ENCODE measurements at regions not wholly inside any gene's neighbourhood (a gene's known extent, or its start where the extent isn't known, plus 50 kb on each side); places are given as distances from the start of the nearest gene placed in this dataset.

DNA sequence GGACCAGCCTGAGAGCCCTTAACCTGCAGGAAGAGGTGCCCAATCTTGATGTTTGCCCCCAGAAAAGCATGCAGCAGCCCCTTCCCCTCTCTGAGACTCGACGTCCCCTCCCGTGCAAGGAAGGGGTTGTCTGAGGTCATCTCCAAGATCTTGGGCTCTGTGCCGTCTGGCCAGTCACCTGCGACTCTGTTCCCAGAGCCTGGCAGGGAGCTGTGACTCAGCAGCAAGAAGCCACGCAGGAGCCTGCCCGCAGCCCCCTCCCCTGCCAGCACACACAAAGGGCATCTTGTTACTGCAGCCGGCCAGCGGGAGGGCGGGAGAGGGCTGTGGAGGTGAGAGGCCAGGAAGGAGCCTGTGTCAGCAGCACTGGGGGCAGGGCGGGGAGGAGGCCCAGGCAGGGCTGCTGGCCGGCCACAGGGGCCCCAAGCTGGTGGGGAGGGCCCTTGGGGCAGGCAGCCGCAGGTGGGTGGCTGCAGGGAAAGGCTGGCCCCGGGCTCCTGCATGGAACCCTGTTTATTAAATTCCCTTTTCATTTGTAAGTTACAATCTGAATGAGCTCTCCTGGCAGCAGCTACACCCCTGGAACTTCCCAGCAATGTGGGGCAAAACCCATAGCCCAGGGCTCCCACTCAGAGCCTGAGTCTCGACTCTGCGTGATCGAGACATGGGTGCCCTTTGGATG is 103.7 kb upstream of the ZMIZ1 start:
- DNase-seq (ENCODE audit: low spot score) = no peak

DNA sequence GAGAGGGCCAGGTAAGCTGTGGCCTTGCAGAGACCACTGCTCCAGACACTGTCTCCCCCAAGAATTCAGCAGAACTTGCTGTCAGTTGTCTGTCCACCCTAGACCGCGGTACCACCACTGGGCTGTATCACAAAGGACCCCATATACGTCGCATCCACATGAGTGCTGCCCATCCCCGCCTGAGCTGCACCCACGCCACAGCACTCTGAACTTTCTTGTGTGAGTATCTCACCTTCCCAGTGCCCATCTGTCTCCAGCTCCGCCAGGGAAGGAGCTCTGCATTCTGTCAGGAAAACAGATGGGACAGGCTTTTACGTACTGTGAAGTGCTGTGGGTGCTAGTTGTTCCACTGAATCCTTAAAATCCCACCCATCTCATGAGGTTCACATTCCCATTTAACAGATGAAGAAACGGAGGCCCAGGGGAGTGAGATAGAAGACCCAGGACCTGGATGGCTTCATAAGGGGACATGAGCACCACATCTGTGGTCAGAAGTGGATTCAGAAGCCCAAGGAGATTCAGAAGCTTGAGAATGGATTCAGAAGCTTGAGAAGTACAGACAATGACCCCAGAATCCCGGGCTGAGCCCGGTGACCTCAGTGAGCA is 102.5 kb upstream of the ZMIZ1 start:
- no peak for DNase-seq (ENCODE audit: low spot score)

DNA sequence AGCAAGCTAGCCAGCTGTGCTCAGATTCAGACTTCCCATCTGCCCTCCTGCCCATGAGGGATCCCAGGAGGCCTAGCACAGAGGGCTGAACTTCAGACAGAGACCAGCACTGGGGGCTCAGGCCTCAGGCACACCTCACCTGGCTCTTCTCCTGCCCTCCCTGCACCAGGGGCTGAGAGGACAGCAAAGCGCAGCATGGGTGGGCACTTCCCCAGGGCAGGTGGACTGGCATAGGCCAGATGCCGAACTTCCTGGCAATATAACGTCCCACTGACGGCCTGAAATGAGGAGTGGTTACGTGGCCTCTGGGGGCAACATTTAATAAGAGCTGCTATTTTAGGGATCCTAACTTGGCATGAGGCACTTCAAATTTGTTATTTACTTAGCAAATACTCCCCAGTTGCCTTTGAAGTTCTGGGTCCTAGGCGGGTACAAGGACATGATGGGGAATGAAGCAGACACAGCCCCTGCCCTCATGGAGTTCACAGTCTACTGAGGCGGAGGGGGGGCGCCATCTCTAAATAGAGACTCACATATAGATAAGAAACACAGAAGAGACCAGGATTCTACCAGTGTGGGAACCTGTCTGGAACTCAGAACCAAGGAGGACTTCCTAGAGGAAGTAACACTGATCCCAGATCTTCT is 101.8 kb upstream of the ZMIZ1 start:
- no peak for DNase-seq (ENCODE audit: low spot score)

DNA sequence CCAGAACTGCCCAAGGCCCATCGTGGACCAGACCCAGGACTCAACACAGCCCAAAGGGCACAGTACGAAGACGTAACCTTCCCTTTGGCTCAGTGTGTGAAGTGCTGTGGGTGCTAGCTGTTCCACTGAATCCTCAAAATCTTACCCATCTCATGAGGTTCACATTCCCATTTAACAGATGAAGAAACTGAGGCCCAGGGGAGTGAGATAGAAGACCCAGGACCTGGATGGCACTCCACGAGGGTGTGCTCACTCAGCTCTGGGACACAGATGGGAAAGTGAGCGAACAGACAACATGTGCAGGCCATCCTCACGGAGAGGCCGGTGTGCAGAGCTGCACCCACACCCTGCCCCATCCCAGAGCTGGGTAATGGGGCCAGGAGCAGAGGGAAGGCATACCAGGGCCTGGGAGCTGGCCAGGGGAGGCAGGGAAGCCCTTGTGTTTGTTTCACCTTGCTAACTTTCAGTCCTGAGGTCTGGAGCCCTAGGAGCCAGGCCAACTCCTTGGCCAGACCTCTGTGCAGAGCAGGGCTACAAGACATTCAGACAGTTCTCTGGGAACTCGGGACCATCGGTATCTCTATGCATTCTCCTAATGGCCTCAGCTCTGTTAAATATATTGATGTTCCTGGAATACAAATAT is 100.3 kb upstream of the ZMIZ1 start:
- no peak for DNase-seq (ENCODE audit: low spot score)

DNA sequence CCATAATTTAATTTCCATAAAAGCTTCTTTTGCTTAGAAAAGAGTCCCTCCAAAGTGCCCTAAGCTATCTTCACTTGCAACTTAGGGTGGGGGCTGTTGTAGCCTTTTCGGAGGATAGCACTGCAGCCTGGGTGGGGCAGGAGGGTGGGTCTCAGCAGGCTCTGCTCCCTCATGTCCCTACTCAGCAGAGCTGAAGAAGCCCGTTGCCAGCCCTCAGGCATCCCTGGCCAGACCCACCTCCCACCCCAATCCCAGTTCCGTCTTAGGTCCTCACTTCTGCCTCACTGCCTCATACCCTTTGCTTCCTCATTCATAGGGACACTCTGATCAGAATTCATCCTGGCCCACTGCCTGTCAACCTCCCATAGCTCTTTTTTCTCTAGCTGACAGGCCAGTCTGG is 99.8 kb upstream of the ZMIZ1 start:
- DNase-seq (ENCODE audit: low spot score) = no peak

DNA sequence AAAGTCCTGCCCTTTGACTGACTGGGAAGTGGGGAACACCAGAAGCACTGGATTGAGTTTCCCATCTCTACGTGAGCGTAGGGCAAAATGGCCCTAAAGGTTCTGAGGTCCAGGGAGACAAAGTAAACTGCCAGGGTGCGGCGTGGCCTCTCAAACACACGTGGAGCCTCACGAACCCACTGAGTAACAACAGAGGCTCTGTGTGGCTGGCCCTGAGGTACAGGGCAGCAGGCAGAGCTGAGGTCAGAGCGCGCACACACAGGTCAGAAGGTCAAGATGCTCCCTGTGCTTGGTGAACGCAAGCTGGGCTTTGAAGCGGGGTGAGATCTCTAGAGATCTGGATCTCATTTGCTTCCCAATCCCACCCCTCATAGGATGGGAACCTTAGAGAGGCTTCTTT is 99.0 kb upstream of the ZMIZ1 start:
- DNase-seq (ENCODE audit: low spot score) = no peak

DNA sequence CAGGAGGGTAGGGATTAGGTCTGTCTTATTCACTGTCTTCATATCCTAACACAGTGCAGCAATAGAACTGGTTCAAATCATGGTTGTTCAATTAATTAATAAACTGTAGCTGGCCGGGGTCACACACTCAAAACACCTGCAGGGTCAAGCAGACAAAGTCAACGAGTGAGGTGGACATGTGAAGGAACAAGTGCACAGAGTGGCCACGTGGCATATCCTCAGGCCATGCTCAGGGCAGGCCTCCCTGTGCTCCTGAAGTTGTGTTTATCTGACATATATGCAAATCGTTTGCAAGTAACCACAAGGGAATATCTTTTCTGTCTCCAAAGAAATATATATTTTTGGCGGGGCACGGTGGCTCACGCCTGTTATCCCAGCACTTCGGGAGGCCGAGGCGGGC is 98.5 kb upstream of the ZMIZ1 start:
- DNase-seq (ENCODE audit: low spot score) = no peak

DNA sequence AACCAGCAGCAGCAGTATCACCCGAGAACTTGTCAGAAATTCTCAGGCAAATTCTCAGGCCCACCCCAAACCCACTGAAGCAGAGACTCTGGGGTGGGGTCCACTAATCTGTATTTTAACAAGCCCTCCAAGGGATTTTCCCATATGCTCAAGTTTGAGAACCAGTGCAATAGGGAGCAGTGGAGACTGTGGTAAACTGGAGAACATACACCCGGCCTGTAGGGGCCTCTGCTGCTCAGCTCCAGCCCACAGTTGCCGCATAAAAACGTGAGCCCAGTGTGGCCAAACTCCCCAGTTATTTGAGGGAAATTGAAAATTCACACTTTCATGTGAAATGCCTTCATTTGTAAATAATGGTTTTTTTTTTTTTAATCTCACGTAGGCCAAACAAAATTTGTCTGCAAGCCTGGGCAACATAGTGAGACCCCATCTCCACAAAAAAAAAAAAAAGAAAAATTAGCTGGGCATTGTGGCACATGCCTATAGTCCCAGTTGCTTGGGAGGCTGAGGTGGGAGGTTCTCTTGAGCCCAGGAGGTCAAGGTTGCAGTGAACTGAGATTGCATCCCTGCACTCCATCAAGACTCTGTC is 97.6 kb upstream of the ZMIZ1 start:
- no peak for DNase-seq (ENCODE audit: low spot score)

DNA sequence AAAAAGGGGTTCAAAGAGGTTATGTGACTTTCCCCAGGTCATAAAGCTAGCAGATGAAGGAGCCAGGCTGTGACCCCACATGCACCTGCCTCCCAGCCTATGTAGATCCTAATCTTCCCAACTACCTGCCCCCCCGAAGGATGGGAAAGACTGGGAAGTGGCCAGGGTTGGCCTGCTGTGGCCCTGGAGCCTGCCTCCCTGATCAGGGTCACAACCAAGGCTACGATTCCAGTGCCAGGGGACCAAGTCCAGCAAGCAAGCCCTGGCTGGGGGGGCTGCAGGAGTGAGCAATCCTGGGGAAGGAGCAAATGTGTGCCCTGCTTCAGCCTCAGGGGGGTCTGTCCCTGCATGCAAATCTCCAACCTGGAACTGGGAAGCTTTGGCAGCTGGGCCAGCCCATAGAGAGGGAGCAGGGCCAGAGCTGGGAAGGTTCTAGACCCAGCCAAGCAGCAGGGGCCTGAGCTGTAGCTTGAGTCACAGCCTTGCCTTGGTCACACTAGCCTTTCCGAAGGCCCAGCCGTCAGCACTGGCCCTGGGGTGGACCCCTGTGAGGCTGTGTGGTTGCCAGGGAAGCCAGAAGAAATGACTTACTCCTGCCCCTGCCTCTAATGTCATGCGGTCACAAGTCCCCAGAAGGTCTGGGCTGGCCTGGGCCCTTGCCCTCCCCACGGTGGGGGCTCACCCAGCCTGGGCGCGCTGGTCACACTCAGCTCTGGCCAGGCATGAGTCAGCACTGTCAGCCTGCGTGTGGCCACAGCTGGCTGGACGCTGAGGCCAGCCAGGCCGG is 96.4 kb upstream of the ZMIZ1 start:
- DNase-seq (ENCODE audit: low spot score) = peak; percentile 90

DNA sequence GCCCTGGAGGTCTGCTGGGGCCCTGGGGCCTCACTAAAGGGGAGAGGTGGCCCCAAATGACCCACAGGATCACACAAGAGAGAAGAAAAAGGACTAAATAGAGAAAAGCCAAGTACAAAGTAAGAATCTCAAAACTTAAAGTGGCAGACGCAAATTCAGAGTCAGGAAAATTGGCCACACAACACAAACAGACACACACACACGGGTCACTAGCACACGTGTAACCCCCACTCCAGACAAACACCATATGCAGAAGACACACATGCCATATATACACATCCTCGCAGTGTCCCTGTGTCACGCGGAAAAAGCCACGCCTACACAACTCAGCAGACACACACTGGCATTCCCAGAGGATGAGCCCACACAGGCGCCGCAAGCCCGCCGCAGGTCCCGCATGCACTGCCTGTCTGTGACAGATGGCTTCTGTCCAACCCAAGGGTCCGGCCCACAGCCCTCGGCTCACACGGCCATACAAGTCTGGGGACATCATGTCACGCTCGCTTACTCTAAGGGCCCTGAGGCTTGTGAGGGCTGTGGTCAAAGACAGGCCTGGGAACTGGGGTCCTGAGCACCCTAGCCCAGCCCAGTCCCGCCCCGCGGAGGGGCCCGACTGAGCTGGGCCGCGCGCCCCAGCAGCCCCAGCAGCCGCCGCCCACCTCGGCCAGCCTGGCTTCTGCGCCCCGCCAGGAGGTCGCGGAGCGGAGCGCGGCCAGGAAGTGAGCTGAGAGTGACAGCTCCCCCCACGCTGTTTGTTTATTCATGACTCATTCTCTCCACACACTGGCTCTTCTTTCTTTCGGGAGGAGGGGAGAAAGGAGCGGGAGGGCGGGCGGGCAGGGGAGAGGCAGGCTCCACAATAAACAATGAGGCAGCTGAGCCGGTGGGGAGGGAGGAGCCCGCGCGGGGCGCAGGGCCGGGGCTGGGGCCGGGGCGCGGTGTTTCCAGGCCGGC is 95.5 kb upstream of the ZMIZ1 start:
- DNase-seq (ENCODE audit: low spot score) = peak; percentile 96

DNA sequence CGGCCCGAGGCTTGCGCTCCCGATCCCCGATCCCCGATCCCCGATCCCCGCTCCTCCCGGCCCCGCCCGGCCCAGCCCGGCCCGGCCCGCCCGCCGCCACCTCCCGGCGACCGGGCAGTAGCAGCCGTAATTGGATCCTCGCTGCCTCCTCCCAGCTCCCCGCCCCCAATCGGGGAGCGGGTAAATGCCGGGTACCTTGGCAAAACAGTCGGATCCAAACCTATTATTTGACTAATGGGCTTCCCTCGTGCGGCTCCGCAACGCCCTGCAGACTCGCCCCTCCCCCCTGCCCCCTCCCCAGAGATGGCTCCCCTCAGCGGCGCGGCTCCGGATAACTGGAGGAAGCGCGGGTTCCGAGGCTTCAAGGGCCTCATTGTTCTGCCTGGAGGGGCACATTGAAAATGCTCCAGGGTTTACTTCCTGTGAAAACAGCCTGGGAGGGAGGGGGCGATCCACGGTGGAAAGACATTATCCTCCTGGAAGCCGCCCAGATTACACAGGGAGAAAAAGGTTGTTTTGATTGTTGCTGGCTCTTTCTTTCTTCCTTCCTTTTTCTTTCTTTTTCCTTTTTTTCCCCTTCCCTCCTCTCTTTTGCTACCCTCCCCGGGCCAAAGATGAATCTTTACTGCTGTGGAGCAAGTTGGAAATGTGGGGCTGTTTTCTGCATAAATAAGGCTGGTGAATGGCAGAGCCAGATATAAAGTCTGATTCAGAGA is 94.7 kb upstream of the ZMIZ1 start:
- no peak for DNase-seq (ENCODE audit: low spot score)

DNA sequence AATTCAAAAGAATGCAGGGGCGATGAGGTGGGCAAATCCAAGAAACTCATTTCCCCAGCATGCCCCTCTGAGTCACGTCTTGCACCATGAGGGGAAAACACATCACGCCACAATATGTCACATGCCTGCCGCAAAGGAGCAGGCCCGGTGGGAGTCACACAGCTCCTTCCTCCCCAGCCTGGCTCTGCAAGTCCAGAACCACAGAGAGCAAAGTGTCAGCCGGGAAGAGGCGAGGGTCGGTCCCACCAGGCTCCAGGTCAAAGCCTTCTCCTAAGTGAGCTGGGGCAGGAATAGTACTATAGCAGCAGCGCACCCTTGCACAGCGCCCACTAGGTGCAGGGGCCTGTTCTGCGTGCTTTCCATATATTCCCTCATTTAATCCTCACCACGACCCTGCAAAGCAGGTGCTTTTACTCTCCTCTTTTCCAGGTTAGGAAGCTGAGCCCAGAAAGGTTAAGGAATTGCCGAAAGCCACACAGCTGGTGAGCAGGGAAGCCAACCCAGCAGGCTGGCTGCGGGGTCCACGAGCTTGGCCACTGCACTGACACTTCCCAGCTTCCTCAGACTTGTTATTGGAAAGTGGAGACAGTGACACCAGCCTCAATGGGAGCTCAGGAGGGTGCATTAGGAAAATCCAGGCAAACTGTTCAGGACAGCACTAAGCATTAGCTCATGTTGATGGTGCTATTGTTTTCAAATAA is 94.0 kb upstream of the ZMIZ1 start:
- DNase-seq (ENCODE audit: low spot score) = peak; percentile 90

DNA sequence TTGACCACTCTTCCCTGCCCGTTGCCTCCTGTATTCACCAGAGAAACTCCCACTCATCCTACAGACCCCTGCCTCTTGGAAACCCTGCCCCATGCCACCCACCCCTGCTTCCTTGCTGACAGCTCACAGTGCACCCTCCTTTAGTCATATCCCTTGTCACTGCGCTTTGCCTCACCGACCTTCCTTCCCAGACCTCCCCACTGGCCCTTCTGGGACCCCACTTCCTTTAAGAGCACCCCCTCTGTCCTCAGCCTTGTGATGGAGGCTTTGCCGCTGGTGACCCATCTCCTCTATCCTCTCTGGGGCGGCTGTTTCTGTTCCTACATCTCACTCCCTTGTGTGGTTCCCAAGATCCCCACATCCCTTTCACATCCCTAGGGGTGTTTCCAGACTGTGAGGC is 92.8 kb upstream of the ZMIZ1 start:
- DNase-seq (ENCODE audit: low spot score) = no peak

DNA sequence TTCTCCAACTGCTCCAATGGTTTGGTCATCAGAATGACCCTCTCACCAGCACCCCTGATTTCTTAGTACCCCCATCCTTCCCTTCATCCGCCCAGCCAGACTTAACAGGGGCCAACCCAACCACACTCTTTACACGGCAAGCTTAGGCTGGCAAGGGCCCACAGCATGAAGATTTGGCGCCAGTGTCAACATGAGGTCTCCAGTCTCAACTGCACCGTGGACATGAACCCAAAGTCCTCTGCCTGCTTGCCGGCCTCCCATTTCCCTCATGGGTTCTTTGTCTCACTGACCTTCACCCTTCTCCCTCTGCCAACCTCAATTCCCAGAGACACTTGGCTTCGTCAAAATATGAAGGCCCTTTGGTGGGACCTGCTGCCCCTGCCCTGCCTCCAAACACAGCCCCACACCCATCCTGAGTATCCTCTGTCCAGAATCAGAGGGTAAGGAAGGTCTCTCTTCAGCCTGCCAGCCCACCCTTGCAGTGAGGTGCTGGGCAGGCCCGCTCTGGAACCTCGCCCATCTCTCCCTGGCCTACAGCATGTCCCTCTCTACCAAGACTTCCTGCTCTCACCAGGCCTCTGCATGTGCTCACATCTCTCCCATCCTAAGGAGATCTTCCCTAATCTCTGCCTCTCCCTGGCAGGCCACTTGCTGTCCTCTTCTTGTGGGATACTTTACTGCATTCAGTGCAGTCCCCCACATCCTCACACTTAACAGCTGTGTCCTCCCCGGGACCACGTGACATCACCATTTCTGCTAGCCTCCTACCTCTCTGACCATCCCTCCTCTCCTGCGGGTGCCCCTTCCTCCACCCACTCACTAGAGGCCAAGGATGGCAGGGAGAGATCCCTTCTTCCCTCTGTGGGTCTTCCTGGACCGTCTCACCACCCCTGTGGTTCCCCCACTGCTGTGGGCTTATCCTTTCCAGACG is 91.7 kb upstream of the ZMIZ1 start:
- DNase-seq (ENCODE audit: low spot score) = no peak

DNA sequence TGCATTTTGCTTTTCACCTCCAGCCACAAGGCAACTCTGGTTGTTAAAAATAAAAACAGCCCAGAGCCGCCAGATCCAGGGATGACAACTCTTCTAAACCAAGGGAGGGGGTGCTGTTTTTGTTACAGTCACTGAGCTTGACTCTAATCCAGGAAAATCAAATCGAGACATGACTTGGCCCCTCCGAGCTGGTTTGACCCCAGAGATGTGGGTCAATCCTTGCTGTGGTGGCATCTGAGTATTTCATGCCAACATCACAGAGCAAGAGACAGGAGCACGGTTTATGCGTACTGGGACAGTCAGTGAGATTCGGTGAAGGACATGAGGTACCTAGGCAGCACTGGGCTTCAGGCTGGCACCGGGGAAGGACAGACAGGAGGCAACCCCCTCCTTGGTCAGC is 88.8 kb upstream of the ZMIZ1 start:
- DNase-seq (ENCODE audit: low spot score) = no peak

DNA sequence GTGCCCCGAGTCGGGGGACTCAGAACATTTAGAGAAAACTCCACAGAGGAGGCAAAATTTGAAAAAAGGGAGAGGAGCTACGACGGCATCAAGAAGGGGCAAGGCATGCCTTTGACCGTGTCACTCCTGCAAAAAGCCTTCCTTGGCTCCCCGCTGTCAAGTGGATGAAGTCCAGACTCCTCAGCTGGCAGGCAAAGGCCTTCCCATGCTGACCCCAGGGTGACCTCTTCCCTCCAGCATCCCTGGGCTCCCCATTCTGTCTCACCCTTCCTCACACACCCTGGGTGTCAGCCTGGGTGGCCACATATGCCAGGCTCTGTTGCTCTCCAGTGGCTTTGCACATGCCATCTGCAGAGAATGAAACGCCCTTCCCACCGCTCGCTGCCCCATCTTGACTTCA is 88.4 kb upstream of the ZMIZ1 start:
- peak; percentile 43 for DNase-seq (ENCODE audit: low spot score)

DNA sequence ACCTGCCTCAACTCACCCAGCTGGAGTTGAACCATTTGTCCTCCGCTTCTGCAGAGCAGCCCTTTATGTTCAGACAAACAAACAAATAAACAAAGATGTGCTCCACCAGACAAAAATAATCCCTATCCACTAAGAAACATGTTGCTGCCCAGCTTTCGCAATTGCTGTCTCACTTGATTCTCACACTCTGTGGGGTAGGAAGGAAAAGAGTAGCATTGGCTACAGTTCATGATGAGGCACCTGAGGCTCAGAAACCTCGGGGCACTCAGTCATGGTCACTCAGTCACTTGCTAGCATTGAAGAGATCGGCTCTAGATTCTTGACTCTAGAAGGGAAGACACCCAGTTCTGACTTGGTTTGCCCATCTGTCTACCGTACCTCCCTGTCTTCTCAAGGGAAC is 88.0 kb upstream of the ZMIZ1 start:
- DNase-seq (ENCODE audit: low spot score) = no peak

DNA sequence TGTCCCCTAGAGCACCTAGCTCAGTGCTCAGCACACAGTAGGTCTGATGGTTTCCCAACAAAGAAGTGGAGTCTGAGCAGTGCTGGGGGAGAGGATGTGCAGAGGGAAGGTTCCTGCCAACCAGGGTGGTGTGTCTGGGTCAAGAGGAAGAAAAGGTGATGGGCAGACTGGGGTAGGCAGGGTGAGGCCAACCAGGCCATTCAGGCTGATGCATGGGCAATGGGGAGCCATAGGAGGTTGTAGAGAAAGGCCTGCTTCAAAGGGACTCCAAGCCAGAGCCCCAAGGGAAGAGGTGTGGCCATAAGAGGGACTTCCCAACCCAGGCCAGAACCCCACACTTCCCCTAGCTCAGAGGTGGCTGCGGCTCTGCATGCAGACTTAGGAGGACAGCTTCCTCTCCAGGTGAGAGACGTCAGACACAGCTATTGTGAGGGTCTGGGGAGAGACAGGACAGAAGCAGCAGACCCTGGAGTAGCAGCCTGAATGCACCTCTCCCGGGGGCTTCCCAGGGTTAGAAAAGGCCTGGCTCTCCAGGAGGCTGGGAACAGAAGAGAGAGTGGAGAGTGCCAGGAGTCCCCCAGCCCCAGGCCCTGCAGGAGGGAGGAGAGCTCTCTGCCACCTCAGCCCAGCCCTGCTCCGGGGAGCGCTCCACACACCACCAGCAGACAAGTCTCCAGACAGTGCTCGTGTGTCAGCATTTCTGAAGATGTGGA is 87.4 kb upstream of the ZMIZ1 start:
- no peak for DNase-seq (ENCODE audit: low spot score)
